GM21737 (cell line): ENCODE measurements at regions not wholly inside any gene's neighbourhood (a gene's known extent, or its start where the extent isn't known, plus 50 kb on each side); places are given as distances from the start of the nearest gene placed in this dataset.
A peak's percentile ranks its signal among the peaks of the same experiment; 100 is the strongest.
"Not testable (repeated sequence)": the region's sequence is repeated elsewhere in the genome, so short reads cannot be mapped to it uniquely, and the experiment has no call there.

Experiments
- ATAC-seq: cut with Tn5 transposase; IDR thresholded peaks from one replicate; pipeline ENCODE4 v1.9.1; 2021; ENCODE audit warnings: mild to moderate bottlenecking, moderate library complexity; ENCODE audit not compliant: unreplicated experiment

GRCh38 chr3:116981089-116981488 lies 271.5 kb downstream of the TUSC7 start:
- no peak for ATAC-seq

- no peak for ATAC-seq
Measured at GRCh38 chr3:116984301-116984700, 274.7 kb downstream of the TUSC7 start.

GRCh38 chr3:116994351-116994879 lies 284.8 kb downstream of the TUSC7 start:
- no peak for ATAC-seq

- ATAC-seq = no peak
Measured at GRCh38 chr3:117003501-117003900, 293.9 kb downstream of the TUSC7 start.

- ATAC-seq = no peak
Measured at GRCh38 chr3:117005274-117005673, 295.7 kb downstream of the TUSC7 start.

- ATAC-seq = no peak
Measured at GRCh38 chr3:117005911-117006522, 296.4 kb downstream of the TUSC7 start.

- no peak for ATAC-seq
Measured at GRCh38 chr3:117010318-117010717, 300.7 kb downstream of the TUSC7 start.

GRCh38 chr3:117011687-117012250 lies 302.2 kb downstream of the TUSC7 start:
- ATAC-seq = no peak

- ATAC-seq = no peak
Measured at GRCh38 chr3:117016378-117016777, 306.8 kb downstream of the TUSC7 start.

GRCh38 chr3:117017135-117017894 lies 307.7 kb downstream of the TUSC7 start:
- ATAC-seq = peak; percentile 81

GRCh38 chr3:117018655-117019054 lies 309.1 kb downstream of the TUSC7 start:
- no peak for ATAC-seq

- no peak for ATAC-seq
Measured at GRCh38 chr3:117019082-117019713, 309.6 kb downstream of the TUSC7 start.

- no peak for ATAC-seq
Measured at GRCh38 chr3:117026401-117026800, 316.8 kb downstream of the TUSC7 start.

- no peak for ATAC-seq
Measured at GRCh38 chr3:117035745-117036144, 326.2 kb downstream of the TUSC7 start.

GRCh38 chr3:117036259-117036799 lies 326.8 kb downstream of the TUSC7 start:
- ATAC-seq = no peak

GRCh38 chr3:117045143-117045542 lies 335.6 kb downstream of the TUSC7 start:
- ATAC-seq = no peak

GRCh38 chr3:117047951-117048705 lies 338.5 kb downstream of the TUSC7 start:
- no peak for ATAC-seq

GRCh38 chr3:117052395-117052794 lies 342.8 kb downstream of the TUSC7 start:
- ATAC-seq = no peak

GRCh38 chr3:117054556-117054955 lies 345.0 kb downstream of the TUSC7 start:
- no peak for ATAC-seq

- not testable (repeated sequence) for ATAC-seq
Measured at GRCh38 chr3:117056946-117057345, 347.4 kb downstream of the TUSC7 start.
